NCI-H345 treated with DMSO at 0.1 percent for 48 hours (cell line): ENCODE measurements at regions not wholly inside any gene's neighbourhood (a gene's known extent, or its start where the extent isn't known, plus 50 kb on each side); places are given as distances from the start of the nearest gene placed in this dataset.
"Not testable (repeated sequence)": the region's sequence is repeated elsewhere in the genome, so short reads cannot be mapped to it uniquely, and the experiment has no call there.

Experiments used
- DNase-seq: peaks from one replicate; lab custom pipeline; 2025; ENCODE audit not compliant: unreplicated experiment; lab: John Stamatoyannopoulos, UW

DNA sequence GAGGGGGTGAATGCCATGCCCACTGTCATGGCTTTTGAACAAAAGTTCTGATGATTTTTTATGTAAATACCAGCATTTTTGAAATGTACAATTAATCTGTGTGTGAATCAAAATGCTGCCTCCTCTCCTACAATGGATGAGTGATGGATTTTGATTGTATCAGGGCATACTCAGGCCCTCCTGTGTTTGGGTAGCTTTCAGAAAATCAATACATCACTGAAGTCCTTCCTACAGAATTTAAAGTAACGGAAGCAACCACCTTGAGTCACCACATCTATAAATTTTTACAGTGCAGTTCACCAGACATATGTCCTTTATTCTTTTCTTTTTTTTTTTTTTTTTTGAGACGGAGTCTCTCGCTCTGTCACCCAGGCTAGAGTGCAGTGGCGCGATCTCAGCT, 867.3 kb downstream of the EPHA4 start:
- no peak for DNase-seq

DNA sequence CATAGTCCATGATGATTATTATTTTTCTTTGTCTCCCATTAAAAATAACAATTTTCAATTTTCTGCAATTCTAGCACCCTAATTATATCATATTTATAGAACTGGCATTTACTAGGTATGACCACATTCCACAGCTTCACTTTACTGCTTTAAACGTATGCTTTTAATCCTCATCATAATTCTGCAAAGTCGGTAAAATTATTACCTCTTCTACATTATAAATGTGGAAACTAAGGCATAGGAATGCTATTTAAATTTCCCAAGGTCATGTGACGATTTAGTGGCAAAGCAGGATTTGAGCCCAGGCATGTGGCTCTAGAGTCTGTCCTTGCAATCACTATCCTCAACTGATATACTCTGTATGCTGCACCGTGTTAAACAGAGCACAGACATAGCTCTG, 866.4 kb downstream of the EPHA4 start:
- DNase-seq = no peak

DNA sequence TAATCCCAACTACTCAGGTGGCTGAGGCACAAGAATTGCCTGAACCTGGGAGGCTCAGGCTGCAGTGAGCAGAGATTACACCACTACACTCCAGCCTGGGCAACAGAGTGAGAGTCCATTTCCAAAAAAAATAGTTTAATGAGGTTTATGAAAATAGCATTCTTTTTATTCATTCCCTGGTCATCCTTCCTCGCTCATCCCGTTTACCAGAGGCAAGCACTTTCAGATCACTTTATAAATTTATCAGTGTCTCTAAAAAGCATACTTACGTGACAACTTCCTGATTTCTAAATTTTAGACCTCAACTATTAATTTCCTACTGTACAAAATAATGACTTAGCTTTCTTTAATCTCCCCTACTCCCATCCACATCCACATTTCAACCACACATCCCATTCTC, 864.8 kb downstream of the EPHA4 start:
- no peak for DNase-seq

DNA sequence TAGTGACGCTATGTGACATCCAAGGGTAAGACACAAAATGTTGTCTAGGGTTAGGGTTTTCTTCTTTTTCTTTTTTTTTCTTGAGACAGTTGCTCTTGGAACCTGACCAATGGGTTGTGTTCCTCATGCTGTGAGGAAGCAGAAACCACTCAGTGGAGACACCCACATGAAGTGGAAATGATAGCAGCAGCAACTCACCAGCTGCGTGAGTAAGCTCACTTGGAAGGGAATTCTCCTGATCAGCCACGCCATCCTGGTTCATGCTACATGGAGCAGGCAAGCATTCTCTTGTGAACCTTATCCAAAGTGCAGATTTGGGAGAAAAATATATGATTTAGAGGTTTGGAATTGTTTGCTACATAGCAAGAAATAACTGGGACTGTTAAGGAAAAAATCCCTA, 863.7 kb downstream of the EPHA4 start:
- no peak for DNase-seq

DNA sequence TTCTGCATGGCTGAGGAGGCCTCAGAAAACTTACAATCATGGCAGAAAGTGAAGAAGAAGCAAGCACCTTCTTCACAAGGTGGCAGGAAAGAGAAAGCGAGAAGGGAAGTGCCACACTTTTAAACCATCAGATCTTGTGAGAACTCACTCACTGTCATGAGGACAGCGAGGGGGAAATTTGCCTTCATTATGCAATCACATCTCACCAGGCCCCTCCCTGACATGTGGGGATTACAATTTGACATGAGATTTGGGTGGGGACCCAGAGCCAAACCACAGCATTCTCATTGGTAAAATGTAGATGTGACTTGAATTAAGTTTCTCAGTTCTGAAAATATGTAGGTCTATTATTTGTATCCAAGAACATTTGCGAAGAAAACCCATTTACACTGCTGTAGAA, 854.8 kb downstream of the EPHA4 start:
- DNase-seq = no peak

DNA sequence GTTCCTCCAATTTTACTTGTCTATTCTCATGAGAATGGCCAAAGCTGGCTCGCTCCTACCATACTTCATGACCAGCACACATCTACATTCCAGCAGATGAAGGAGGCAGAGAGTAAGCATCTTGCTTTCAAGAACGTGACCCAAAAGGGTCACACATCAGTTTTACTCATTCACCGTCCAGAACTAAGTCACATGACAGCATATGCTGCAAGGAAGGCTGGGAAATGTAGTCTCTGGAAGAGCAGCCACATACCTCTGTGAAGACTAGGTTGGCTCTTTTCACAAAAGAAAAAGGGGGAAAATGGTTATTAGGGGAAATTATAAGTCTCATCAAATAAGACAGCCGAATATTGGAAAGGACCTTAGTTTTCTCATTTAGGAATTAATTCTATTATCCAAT, 835.3 kb downstream of the EPHA4 start:
- no peak for DNase-seq

DNA sequence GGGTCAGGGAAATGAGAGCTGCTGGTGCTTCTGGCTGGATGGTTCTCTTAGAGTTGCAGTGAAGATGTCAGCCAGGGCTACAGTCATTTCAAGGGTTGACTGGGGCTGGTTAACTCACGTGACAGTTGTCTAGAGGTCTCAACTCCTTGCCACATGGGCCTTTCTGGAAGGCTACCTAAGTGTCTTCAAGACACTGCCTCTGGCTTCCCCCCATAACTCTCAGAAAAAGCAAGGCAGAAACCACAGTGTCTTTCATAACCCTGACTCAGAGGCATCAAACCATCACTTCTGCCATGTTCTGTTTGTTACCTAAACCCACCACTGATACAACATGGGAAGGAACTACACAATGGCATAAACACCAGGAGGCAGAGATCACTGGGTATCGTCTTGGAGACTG, 828.9 kb downstream of the EPHA4 start:
- DNase-seq = no peak

DNA sequence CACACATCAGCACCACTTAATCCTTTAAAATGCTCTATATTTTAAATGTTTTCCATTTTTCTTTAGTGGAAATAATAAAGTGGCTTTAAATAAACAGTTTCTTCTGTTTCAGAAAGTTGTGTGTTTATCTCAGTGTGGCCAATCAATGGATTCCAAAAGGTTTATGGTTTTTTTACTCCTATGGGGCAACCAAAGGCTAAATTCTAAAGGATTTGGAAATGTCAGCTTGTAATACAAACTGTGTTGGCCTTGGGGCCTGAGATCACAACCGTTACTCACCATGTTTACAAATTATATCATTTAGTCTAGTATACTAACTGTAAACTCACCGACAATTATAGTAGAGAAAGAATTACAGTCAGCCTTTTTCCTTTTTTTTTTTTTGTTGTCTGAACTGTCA, 827.2 kb downstream of the EPHA4 start:
- DNase-seq = no peak

DNA sequence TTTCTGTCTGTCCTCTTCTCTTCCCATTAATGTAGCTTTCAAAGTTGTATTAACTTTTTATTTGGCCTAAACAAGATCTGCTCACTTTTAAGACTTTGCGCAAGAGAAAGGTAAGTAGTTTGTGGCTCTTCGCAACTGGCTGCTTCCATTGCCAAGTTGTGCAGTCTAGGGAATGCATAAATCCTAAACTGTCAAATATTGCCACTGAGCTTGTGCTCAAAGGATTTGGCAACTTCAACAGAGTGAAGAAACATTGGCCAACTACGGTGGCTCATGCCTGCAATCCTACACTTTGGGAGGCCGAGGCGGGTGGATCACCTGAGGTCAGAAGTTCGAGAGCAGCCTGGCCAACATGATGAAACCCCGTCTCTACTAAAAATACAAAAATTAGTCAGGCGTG, 826.4 kb downstream of the EPHA4 start:
- DNase-seq = no peak

DNA sequence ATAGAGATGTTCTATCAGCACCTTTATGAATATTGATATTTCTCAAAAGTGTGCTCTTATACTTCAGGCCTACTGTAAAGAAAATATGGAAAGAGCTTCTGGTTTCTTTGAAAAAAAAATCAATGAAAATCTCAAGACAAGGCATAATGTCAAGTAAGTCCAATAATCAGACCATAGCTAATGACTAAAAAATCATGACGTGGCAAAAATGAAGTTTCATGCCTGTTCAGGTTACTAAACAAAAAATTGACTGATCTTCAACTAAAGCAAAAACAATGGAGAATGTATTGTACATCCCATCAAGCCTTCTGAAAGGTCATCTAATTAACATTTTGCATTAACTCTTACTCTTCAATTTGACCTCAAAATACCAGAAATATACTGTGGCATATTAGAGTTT, 824.4 kb downstream of the EPHA4 start:
- no peak for DNase-seq

DNA sequence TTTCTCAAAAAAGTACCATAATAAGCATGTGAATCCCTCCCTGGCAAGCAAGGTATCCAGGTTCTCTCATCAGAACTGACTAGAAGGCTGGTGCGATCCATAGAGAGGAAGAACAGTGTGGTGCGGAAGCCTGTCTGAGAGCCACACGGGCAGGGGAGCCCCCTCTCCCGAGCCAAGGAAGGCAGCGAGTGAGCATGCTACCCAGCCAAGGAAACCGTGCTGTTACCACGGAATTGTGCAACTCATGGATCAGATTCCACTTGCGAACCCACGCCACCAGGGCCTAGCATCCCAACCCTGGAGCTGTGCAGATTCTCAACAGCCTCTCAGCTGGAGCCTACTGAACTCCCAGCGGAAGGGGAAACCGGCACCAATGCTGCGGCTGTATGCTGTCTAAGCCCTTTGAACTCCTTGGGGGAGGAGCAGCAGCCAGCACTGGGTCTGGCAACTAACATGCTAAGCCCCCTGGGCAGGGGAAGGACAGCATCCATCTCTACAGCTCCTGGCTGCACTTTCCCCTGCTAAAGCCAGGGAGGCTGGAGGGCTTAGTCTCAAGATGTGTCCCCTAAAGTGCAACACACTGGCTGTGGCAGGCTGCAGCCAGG, 823.1 kb downstream of the EPHA4 start:
- no peak for DNase-seq

DNA sequence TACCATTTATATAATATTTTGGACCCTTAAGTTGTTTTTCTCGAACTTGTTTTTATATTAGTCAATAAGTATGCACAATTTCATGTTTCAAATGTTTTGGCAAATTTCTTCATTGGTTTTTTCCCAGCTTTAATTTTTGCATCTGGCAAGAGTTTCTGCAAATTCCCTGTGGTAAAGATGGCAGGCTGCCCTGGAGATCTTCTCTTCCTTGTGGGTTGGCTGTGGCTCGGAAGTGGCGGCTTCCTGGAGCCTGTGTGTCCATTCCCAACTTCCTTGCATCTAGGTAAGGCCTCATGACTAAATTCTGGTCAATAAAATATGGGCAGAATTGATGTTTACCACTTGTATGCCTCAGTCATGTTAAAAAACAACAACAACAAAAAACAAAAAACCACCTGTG, 818.6 kb downstream of the EPHA4 start:
- no peak for DNase-seq

DNA sequence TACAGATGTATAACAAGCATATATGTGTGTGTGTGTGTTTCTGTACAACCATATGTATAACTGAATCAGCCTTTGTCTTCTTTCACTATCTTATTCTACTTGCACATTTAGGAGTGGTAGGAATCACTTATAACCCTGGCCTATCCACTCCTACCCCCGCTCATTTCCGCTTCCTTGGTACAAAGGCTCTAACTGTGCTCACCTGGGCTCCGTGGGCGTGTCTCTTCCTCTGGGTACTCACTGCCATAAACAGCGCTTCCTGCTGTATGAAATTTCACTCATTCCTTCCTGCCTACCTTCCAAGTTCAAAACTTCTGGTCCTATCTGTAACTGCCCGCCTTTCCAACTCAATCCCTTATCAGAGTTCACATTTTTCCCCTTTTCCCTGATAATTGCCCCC, 815.5 kb downstream of the EPHA4 start:
- DNase-seq = no peak

DNA sequence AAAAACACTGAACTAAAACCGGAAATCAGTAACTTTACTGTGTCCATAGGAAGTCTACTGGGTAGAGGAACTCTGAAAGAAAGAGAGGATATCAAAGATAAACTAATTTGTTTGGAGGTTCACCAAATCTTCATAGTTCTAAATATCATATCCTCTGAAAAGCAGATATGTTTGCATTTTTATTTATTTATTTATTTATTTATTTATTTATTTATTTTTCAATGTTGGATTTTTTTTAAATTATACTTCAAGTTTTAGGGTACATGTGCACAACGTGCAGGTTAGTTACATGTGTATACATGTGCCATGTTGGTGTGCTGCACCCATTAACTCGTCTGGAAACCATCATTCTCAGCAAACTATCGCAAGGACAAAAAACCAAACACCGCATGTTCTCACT, 813.7 kb downstream of the EPHA4 start:
- not testable (repeated sequence) for DNase-seq

DNA sequence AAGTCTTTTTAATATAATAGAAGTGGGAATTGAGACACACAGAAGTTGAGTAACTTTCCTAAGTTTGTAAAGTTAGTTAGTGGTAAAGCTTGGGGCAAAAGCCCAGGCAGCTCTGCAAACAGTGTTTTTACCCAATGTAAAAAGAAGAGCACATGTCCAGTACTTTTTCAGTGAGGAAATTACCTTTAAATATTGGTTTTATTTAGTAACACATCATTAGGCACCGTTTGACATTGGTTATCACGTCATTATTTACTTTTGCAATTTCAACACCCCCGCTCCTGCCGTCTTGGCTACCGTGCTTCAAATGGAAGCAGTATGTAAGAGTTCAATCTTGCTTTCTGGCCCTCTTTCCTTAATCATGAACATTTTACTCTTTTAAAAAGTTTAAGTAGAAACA, 807.9 kb downstream of the EPHA4 start:
- DNase-seq = no peak

DNA sequence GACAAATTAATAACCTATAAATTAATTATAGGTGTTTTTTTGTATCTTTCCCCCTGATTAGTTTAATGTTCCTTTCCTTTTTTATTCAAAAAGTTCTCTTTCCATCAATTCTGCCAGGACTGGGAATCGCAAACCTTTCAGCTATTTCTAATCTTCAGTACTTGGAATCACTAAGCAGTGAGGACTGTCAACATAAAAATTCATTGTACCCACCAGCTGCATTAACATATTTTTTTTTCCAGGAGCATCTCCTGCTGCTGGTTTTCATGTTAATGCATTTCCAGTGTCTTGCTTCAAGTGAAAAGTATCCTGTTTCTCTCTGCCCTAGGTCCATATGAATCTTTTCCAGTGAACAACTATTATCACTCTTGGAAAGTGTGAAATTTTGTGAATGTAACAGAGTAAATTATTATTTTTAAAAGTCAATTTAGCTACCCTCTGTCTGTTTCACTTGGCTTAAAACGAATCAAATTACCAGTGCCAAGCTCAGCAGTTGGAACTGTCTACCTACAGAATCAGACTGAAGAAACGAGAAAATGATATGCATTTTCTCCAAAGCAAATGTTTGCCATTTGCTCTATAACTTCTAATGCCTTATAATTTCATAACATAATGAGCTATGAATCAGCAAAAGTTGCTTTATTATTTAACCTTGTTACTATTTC, 804.4 kb downstream of the EPHA4 start:
- no peak for DNase-seq

DNA sequence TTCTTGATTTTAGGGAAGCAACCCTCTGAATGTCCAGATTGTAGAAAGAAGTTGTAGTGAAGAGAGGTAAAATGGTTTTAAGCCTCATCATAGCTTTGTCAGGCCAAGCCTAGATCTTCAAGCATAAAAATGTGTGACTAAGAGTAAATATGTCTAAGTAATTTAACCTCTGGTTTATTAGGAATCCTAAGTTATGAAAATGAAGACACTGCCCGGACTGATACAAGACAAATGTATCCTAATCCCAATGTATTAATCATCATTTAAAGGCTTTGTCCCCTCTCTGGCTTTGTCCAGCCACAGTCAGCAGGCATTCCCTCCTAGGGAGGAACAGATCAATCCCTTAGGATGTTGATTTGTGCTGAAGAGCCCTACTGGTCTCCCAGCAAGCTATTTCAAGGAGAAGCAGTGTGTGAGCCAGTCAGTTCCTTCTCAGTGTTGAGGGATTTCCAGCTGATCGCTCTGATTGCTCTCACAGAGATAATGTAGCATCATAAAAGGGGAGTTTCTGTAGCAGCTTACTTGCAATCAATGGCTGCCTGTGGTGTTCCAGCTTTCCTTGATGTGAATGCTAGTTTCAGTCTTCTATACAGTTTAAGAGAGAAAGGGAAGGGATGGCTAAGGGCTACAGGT, 796.1 kb downstream of the EPHA4 start:
- no peak for DNase-seq

DNA sequence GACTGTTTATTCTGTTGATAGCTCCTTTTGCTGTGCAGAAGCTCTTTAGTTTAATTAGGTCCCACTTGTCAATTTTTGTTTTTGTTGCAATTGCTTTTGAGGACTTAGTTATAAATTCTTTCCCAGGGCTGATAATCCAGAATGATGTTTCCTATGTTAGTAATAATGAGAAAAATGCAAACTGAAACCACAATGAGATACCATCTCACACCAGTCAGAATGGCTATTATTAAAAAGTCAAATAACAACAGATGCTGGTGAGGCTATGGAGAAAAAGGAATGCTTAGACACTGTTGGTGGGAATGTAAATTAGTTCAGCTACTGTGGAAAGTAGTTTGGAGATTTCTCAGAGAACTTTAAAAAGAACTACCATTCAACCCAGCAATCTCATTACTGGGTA, 793.0 kb downstream of the EPHA4 start:
- DNase-seq = not testable (repeated sequence)

DNA sequence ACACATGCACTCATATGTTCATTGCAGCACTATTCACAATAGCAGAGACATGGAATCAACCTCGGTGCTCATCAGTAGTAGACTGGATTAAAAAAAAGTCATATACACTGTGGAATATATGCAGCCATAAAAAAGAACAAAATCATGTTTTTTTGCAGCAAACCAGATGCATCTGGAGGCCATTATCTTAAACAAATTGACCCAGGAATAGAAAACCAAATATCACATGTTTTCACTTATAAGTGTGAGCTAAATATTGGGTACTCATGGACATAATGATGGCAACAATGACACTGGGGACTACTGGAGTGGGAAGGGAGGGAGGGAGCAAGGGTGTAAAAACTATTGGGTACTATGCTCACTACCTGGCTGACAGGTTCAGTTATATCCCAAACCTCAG, 792.6 kb downstream of the EPHA4 start:
- no peak for DNase-seq

DNA sequence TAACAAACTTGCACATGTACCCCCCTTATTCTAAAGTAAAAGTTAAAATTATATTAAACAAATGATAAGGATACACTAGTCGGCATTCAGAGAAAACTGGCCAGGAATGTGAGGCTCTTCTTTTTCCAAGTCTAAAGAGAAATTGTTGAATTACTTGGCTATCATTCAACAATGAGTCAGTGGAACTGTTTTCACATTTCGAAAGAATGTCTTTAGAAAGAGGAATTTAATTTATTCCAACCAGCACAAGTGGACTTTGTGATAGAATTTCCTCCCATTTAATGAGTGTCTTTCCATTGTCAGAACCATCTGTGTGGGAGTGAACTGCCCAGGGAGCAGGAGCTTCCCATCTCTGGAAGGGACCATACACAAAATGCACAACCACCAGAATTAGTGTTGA, 792.2 kb downstream of the EPHA4 start:
- DNase-seq = no peak

DNA sequence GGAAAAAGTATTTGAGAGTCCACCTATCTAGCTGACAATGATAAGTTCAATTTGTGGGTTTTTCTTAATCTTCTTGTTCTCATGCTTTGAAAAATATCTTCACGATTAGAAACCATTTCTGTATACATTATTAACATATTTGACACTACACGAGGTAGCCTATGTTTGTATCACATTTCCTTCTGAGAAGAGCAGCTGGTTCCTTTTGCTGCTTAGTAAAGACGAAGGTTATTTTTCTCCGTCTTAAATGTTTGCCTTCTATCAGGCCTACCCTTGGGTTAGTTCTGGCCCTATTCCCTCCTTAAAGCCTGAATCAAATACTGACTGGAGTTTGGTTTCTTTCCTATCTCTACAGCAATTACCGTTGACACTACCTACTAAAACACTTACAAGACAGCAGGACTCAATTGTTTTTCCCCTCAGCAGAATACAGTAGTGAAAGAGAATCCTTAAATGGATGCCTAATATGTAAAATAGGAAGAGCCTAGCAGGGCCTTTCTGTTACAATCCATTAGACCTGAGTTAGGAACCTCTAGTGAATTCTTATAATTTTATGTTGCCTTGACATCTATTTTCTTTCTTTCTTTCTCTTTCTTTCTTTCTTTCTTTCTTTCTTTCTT, 790.4 kb downstream of the EPHA4 start:
- no peak for DNase-seq

DNA sequence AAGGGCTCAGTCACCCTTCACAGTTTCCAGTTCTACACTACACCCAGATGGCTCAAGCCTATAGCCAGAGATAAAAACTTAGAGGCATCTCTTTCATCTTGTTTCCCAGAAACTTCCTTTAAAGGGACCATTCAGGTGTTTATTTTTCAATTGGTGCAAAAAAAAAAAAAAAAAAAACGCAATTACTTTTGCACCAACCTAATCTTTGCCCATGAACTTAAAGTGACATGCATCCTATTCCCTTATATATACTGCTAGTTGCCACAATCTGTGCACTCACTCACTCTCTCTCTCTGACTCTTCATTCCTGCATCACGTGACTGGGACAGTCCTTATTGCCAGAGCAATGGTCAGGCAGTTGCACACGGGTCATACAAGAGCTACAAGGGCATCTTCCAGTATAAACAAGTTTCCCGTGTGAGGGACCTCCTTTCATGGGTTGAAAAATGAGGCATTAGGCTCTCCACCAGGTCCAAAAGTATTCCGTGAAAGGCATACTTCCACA, 789.4 kb downstream of the EPHA4 start:
- no peak for DNase-seq
